22Rv1 (cell line): ENCODE measurements at regions not wholly inside any gene's neighbourhood (a gene's known extent, or its start where the extent isn't known, plus 50 kb on each side); places are given as distances from the start of the nearest gene placed in this dataset.

Experiments
- H3K27ac ChIP-seq: fragments of 450-650 bp; 2 replicates; pipeline ENCODE4 v1.5.1; 2017
- CTCF ChIP-seq: fragments of 450-650 bp; IDR thresholded peaks from 2 replicates; pipeline ENCODE4 v1.5.1; 2017; ENCODE audit warnings: mild to moderate bottlenecking
- ZFX ChIP-seq: fragments of 450-650 bp; IDR thresholded peaks from 2 replicates; pipeline ENCODE4 v1.6.1; 2017; ENCODE audit warnings: antibody characterized with exemption, borderline replicate concordance

- no peak for TF ChIP-seq CTCF
- no peak for TF ChIP-seq ZFX
- H3K27ac ChIP-seq, result no peak overlapping the region
Observed at GRCh38 chr6:12506159-12506558, 210.4 kb upstream of the PHACTR1 start.

GRCh38 chr6:12507636-12508035 lies 208.9 kb upstream of the PHACTR1 start:
- no peak overlapping the region for H3K27ac ChIP-seq
- no peak for TF ChIP-seq CTCF
- TF ChIP-seq ZFX, result no peak

DNA sequence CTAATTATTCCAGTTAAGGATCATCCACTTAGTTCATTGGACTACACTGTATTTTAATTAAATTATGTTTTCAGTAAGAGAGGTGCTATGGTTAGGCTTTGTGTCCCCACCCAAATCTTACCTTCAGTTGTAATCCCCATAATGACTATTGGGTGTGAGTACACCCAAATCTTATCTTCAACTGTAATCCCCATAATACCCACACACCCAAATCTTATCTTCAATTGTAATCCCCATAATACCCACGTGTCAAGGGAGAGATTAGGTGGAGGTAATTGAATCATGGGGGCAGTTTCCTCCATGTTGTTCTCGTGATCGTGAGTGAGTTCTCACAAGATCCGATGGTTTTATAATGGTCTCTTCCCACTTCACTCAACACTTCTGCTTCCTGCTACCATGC lies 208.0 kb upstream of the PHACTR1 start:
- H3K27ac ChIP-seq, result no peak overlapping the region
- TF ChIP-seq CTCF (no peak), ZFX (no peak)

DNA sequence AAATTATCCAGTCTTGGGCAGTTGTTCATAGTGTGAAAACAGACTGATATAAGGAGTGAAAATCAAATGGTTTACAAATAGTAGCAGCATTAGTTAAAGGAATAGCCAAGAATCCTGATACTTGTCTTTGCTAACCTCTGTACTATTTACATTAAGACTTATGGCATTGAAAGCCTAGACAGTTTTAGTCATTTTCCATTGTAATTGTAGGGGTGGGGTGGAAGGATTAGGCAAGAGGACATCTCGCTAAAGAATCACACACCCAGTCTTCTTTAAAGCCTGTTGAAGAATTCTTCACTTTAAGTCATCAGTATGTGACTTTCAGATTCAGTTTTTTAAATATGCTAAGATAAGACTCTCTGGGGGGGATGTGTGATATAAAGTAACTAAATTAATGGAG lies 207.5 kb upstream of the PHACTR1 start:
- H3K27ac ChIP-seq, result no peak overlapping the region

DNA sequence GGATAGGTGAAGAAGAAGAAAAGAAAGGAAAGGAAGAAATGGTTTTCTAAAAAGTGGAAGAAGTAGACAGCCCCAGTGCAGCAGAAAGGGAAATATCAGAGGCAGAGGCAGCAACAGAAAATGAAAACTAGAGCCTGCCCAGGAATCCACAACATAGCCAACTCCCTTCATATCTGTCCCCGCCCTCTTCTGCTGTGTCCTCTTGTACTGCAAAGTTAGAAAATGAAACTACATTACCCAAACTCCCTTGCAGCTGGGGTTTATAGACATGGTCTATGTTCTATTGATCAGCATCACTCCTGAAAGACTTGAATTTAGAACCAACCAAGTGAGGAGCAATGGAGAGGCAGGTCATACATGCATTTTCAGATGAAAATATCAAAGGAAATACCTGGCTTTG lies 200.5 kb upstream of the PHACTR1 start:
- H3K27ac ChIP-seq, result no peak overlapping the region
- no peak for TF ChIP-seq ZFX
- no peak for TF ChIP-seq CTCF

More for the DNA sequence above, 207.5 kb upstream of the PHACTR1 start:
- TF ChIP-seq ZFX, result no peak
- TF ChIP-seq CTCF, result no peak

- no peak for TF ChIP-seq ZFX
- TF ChIP-seq CTCF, result no peak
- H3K27ac ChIP-seq, result no peak overlapping the region
Observed at GRCh38 chr6:12522347-12522746, 194.2 kb upstream of the PHACTR1 start.

DNA sequence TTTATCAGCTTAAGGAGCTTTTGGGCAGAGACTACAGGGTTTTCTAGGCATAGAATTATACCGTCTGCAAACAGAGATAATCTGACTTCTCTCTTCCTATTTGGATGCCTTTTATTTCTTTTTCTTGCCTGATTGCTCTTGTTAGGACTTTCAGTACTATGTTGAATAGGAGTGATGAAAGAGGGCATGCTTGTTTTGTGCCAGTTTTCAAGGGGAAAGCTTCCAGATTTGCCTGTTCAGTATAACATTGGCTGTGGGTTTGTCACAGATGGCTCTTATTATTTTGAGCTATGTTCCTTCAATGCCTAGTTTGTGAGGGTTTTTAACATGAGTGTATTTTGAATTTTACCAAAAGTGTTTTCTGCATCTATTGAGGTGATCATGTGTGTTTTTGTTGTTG lies 192.8 kb upstream of the PHACTR1 start:
- no peak for TF ChIP-seq CTCF
- TF ChIP-seq ZFX, result no peak
- H3K27ac ChIP-seq, result no peak overlapping the region
